GM12878 (cell line): ENCODE measurements at regions not wholly inside any gene's neighbourhood (a gene's known extent, or its start where the extent isn't known, plus 50 kb on each side); places are given as distances from the start of the nearest gene placed in this dataset.

Experiments used
- ATAC-seq: fragments of 200-7000 bp; cut with Tn5 transposase; 3 replicates; pipeline ENCODE4 v1.9.1; 2020; ENCODE audit warnings: mild to moderate bottlenecking, moderate library complexity
- BruUV-seq: library from RNA; stranded (reverse); fragments of 400-500 nt; replicated peaks from 2 replicates; lab custom pipeline; 2021; lab: Mats Ljungman, UMichigan
- CTCF ChIA-PET: fragments of 300-600 bp; sonication (Branson Sonifier 250); formaldehyde crosslinking; extraction: SDS; loops from one replicate; lab custom pipeline; 2021; ENCODE audit warnings: inconsistent platforms; lab: Yijun Ruan, JAX
- POLR2A ChIA-PET: fragments of 350-600 bp; formaldehyde crosslinking; extraction: SDS; loops from one replicate; lab custom pipeline; 2021; ENCODE audit warnings: inconsistent platforms; lab: Charles Lee
- RAD21 ChIA-PET: fragments of 300-600 bp; sonication (Branson Sonifier 250); formaldehyde crosslinking; loops from one replicate; lab custom pipeline; 2023; ENCODE audit warnings: antibody characterized with exemption; ENCODE audit not compliant: unreplicated experiment; lab: Charles Lee
- SMC1A ChIA-PET: fragments of 300-600 bp; sonication (Branson Sonifier 250); formaldehyde crosslinking; loops from one replicate; lab custom pipeline; 2023; ENCODE audit not compliant: unreplicated experiment, uncharacterized antibody; lab: Charles Lee
- DNase-seq: peaks from one replicate; pipeline ENCODE4 v3.0.0-alpha.2; 2011; ENCODE audit warnings: low read depth, low spot score
- FAIRE-seq: peaks from 3 replicates; lab custom pipeline; 2011; peaks lifted over from hg19 to GRCh38; lab: Jason Lieb, UNC
- H2AFZ ChIP-seq: 2 replicates; pipeline ENCODE4 v1.6.0; 2011; ENCODE audit warnings: low read depth, low read length, control low read depth; ENCODE audit not compliant: control insufficient read depth
- H3K27ac ChIP-seq: 2 replicates; pipeline ENCODE4 v1.5.1; 2011; ENCODE audit warnings: control low read depth; ENCODE audit not compliant: control insufficient read depth, insufficient read depth
- H3K27me3 ChIP-seq, 2 experiments: replicated peaks in 1 of 2; 2 replicates each; pipeline versions ENCODE4 v1.6.0 to v1.6.1; 2011; ENCODE audit warnings: low read length in 1 of 2; ENCODE audit not compliant: control insufficient read depth in 2 of 2, insufficient read depth in 2 of 2
- H3K36me3 ChIP-seq, 2 experiments: 2 replicates each; pipeline ENCODE4 v1.5.1; 2011; ENCODE audit warnings: low read length in 1 of 2; ENCODE audit not compliant: control insufficient read depth in 2 of 2, insufficient read depth in 2 of 2
- H3K4me1 ChIP-seq: 2 replicates; pipeline ENCODE4 v1.6.1; 2011; ENCODE audit warnings: mild to moderate bottlenecking, low read length, moderate library complexity, mixed read lengths; ENCODE audit not compliant: control insufficient read depth, insufficient read depth
- H3K4me2 ChIP-seq: 2 replicates; pipeline ENCODE4 v1.6.0; 2011; ENCODE audit warnings: control low read depth; ENCODE audit not compliant: control insufficient read depth, insufficient read depth
- H3K4me3 ChIP-seq: fragments of 200-600 bp; sonication (generic); 2 replicates; pipeline ENCODE4 v1.5.1; 2016
- H3K79me2 ChIP-seq: 2 replicates; pipeline ENCODE4 v1.6.0; 2011; ENCODE audit warnings: low read length; ENCODE audit not compliant: control insufficient read depth, insufficient read depth
- H3K9ac ChIP-seq: 2 replicates; pipeline ENCODE4 v1.8.0; 2011; ENCODE audit warnings: low read length, control low read depth, mixed read lengths; ENCODE audit not compliant: control insufficient read depth, insufficient read depth
- H3K9me3 ChIP-seq: replicated peaks from 3 replicates; pipeline ENCODE4 v1.5.1; 2011; ENCODE audit warnings: mild to moderate bottlenecking, low read length; ENCODE audit not compliant: control insufficient read depth, insufficient read depth
- H4K20me1 ChIP-seq: 2 replicates; pipeline ENCODE4 v1.6.0; 2011; ENCODE audit not compliant: control insufficient read depth, insufficient read depth
- IKZF1 ChIP-seq: fragments of 450-650 bp; conservative IDR thresholded peaks from 2 replicates; pipeline ENCODE4 v1.6.1; 2017; ENCODE audit warnings: antibody characterized with exemption, mild to moderate bottlenecking
- PAX5 ChIP-seq: IDR thresholded peaks from 2 replicates; pipeline ENCODE4 v1.6.1; 2011; ENCODE audit warnings: low read depth, low read length, borderline replicate concordance
- POLR2AphosphoS5 ChIP-seq: IDR thresholded peaks from 2 replicates; pipeline ENCODE4 v1.6.1; 2011; ENCODE audit warnings: mild to moderate bottlenecking, low read length, inconsistent platforms
- RELA ChIP-seq: fragments of 450-650 bp; IDR thresholded peaks from 2 replicates; pipeline ENCODE4 v1.8.0; 2014; ENCODE audit warnings: borderline replicate concordance; ENCODE audit not compliant: partially characterized antibody
- SIN3A ChIP-seq: IDR thresholded peaks from 2 replicates; pipeline ENCODE4 v1.6.1; 2012; ENCODE audit warnings: low read depth, low read length, improper control_type of control experiment
- SP1 ChIP-seq: IDR thresholded peaks from one replicate; pipeline ENCODE4 v1.6.1; 2011; ENCODE audit warnings: low read depth, low read length
- SPI1 ChIP-seq: IDR thresholded peaks from 2 replicates; pipeline ENCODE4 v1.6.1; 2011; ENCODE audit warnings: low read depth, mild to moderate bottlenecking, low read length, moderate library complexity, borderline replicate concordance; ENCODE audit not compliant: insufficient read depth
- WRNIP1 ChIP-seq: IDR thresholded peaks from 2 replicates; pipeline ENCODE4 v1.6.1; 2011; ENCODE audit warnings: low read depth, low read length, improper control_type of control experiment, borderline replicate concordance
- ZNF24 ChIP-seq: fragments of 450-650 bp; IDR thresholded peaks from 2 replicates; pipeline ENCODE4 v1.6.1; 2017; ENCODE audit warnings: antibody characterized with exemption, mild to moderate bottlenecking
- ZNF592 ChIP-seq: fragments of 450-650 bp; IDR thresholded peaks from 2 replicates; pipeline ENCODE4 v1.6.1; 2017; ENCODE audit warnings: mild to moderate bottlenecking, moderate library complexity
- WGBS: methylation state at CpG from one replicate; pipeline ENCODE4 v1.1.6; 2016; ENCODE audit warnings: low lambda C conversion rate; ENCODE audit not compliant: insufficient replicate concordance, insufficient coverage; ENCODE audit errors: missing lambda C conversion rate; 5-methylcytosine and 5-hydroxymethylcytosine counted together
- in situ Hi-C: fragments of 300-500 bp; cut with MboI; formaldehyde crosslinking; loops from 9 replicates; pipeline ENCODE4 v1.14.3; 2018; ENCODE audit warnings: mixed read lengths
- intact Hi-C: fragments of 100-400 bp; cut with micrococcal nuclease; formaldehyde crosslinking; loops from one replicate; pipeline ENCODE4 v1.14.2; 2022; ENCODE audit not compliant: unreplicated experiment
- TF ChIP-seq, protein P1 (sequence below): fragments of 450-650 bp; IDR thresholded peaks from 2 replicates; pipeline ENCODE4 v1.6.1; 2017; ENCODE audit warnings: borderline replicate concordance

- no peak for FAIRE-seq
Observed at GRCh38 chr2:16104315-16104948, 164.1 kb downstream of the MYCN start.

More at GRCh38 chr2:16104315-16104948, 164.1 kb downstream of the MYCN start:
- no peak for ATAC-seq
- Histone ChIP-seq H3K4me1 (no peaks in the 10 kb centered on the region), H3K4me3 (no peak overlapping the region), H3K79me2 (no peaks in the 10 kb centered on the region), H4K20me1 (no peaks in the 10 kb centered on the region), H3K9me3 (no peaks in the 10 kb centered on the region), H3K9ac (no peak overlapping the region), H2AFZ (no peak overlapping the region)
- no peak for DNase-seq
- RAD21 ChIA-PET, result no interaction called here
- intact Hi-C loops, result no loop called here
- SMC1A ChIA-PET, result no interaction called here
- TF ChIP-seq SP1 (no peak), IKZF1 (no peak), SPI1 (no peak), RELA (no peak), WRNIP1 (no peak), POLR2AphosphoS5 (no peak), ZNF24 (no peak), ZNF592 (no peak), PAX5 (no peak), SIN3A (no peak)
- TF ChIP-seq, protein P1, sequence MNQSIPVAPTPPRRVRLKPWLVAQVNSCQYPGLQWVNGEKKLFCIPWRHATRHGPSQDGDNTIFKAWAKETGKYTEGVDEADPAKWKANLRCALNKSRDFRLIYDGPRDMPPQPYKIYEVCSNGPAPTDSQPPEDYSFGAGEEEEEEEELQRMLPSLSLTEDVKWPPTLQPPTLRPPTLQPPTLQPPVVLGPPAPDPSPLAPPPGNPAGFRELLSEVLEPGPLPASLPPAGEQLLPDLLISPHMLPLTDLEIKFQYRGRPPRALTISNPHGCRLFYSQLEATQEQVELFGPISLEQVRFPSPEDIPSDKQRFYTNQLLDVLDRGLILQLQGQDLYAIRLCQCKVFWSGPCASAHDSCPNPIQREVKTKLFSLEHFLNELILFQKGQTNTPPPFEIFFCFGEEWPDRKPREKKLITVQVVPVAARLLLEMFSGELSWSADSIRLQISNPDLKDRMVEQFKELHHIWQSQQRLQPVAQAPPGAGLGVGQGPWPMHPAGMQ, result no peak
- TF ChIP-seq, all 136 proteins: peak for 0
- CTCF ChIA-PET, result interaction anchor here (0.7 kb wide), 1 partner anchor 781 kb away, joined by 3 read pairs; no protein-coding TSS in a partner anchor
- 18% methylated on average over 6 of the region's 6 CpGs for WGBS
- POLR2A ChIA-PET, result no interaction called here
- Histone ChIP-seq H3K27ac (no peak overlapping the region), H3K4me2 (no peak overlapping the region), H3K27me3 (no peaks in the 10 kb centered on the region; a peak in 1 of 4 replicates), H3K36me3 (no peaks in the 10 kb centered on the region)
- in situ Hi-C loops, result no loop called here
- no TSS peak for BruUV-seq
